ENCODE measurements at regions not wholly inside any gene's neighbourhood (a gene's known extent, or its start where the extent isn't known, plus 50 kb on each side); places are given as distances from the start of the nearest gene placed in this dataset.

DNA sequence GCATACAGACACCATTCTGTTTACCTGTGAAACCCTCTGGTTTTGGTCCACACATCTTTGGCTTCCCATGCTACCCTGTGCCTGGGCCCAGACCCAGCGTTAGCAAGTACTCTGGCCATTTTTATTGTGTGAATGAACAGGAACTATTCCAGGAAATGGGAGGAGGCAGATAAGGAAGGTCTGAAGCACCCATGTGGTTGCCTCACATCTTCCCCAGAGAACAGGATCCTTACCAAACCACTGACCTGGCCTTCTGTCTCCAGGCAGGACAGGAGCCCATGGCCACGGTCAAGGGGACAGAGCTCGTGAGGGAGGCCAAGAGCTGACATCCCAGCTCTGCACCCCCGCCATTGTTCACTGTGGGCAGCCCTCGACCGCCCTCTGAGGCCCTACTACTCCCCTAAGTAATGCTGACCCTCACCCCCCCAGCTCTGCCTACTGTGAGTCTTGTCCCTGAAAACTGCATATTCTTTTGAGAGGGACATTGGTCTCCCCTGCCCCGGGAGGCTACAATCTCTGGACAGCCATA lies 97.7 kb upstream of the TP53I11 start:
- intact Hi-C loops (cut with micrococcal nuclease; ENCODE audit: unreplicated experiment) = no loop called here
- DNase-seq (ENCODE audit: low spot score) (no peak), ATAC-seq (no peak), FAIRE-seq (no peak)
- in situ Hi-C loops (cut with HindIII; ENCODE audit: extremely low pct_ligation_motif_present, low pct_unique_long_range_greater_than_20kb) = no loop called here
- H2AFZ ChIP-seq (ENCODE audit: low read length) = no peak overlapping the region
- H3K9ac ChIP-seq (ENCODE audit: insufficient read depth, low read depth, low read length) = no peak overlapping the region
- no peaks in the 10 kb centered on the region for H3K36me3 ChIP-seq (replicated peaks in 1 of 2; ENCODE audit: control insufficient read depth in 1 of 2, insufficient read depth in 2 of 2, low read length in 2 of 2)
- 4% methylated on average over 5 of the region's 7 CpGs for WGBS (ENCODE audit: low lambda C conversion rate)
- H3K79me2 ChIP-seq (ENCODE audit: insufficient read depth, low read length) = no peaks in the 10 kb centered on the region
- no peaks in the 10 kb centered on the region for H3K4me1 ChIP-seq (ENCODE audit: insufficient read depth, low read length)
- H4K20me1 ChIP-seq (ENCODE audit: insufficient read depth, low read length) = no peaks in the 10 kb centered on the region
- H3K27ac ChIP-seq (ENCODE audit: extremely low read length, insufficient read depth, low read length) = no peak overlapping the region
- no peaks in the 10 kb centered on the region for H3K9me3 ChIP-seq (ENCODE audit: low read length)
- ChIA-PET CTCF (ENCODE audit: low intra/inter-chr PET ratio, low total read pairs) (no interaction called here), POLR2A (no interaction called here)
- H3K4me3 ChIP-seq (replicated peaks in 1 of 3; ENCODE audit: insufficient read depth in 1 of 3, low read depth in 2 of 3, low read length in 3 of 3) = no peak overlapping the region
- no TSS peak for BruUV-seq (replicated peaks)
- TF ChIP-seq CHD4 (IDR thresholded peaks at IDR 0.05; ENCODE audit: borderline replicate concordance, low read length) (no peak), SKI (IDR thresholded peaks at IDR 0.05; ENCODE audit: partially characterized antibody) (no peak), GPN1 (CRISPR knock-in tag; IDR thresholded peaks at IDR 0.05; ENCODE audit: borderline replicate concordance) (no peak), TEAD2 (CRISPR knock-in tag; IDR thresholded peaks at IDR 0.05) (no peak), GLI4 (CRISPR knock-in tag; IDR thresholded peaks at IDR 0.05; ENCODE audit: borderline replicate concordance) (no peak), SNAI1 (CRISPR knock-in tag; IDR thresholded peaks at IDR 0.05; ENCODE audit: borderline replicate concordance) (no peak), SATB2 (CRISPR knock-in tag; IDR thresholded peaks at IDR 0.05) (no peak), TBP (CRISPR knock-in tag; IDR thresholded peaks at IDR 0.05) (no peak), ERF (CRISPR knock-in tag; IDR thresholded peaks at IDR 0.05) (no peak), ZNF446 (CRISPR knock-in tag; IDR thresholded peaks at IDR 0.05) (no peak), ZNF746 (CRISPR knock-in tag; IDR thresholded peaks at IDR 0.05) (no peak), KLF13 (CRISPR knock-in tag; IDR thresholded peaks at IDR 0.05) (no peak), RFX5 (IDR thresholded peaks at IDR 0.05; ENCODE audit: low read depth, low read length) (no peak), ZNF7 (CRISPR knock-in tag; IDR thresholded peaks at IDR 0.05) (no peak)
- TF ChIP-seq, protein P1, sequence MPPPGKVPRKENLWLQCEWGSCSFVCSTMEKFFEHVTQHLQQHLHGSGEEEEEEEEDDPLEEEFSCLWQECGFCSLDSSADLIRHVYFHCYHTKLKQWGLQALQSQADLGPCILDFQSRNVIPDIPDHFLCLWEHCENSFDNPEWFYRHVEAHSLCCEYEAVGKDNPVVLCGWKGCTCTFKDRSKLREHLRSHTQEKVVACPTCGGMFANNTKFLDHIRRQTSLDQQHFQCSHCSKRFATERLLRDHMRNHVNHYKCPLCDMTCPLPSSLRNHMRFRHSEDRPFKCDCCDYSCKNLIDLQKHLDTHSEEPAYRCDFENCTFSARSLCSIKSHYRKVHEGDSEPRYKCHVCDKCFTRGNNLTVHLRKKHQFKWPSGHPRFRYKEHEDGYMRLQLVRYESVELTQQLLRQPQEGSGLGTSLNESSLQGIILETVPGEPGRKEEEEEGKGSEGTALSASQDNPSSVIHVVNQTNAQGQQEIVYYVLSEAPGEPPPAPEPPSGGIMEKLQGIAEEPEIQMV (CRISPR knock-in tag; IDR thresholded peaks at IDR 0.05; ENCODE audit: low read depth) = no peak
- peaks cover 3 to 25% of the 10 kb centered on the region in 2 experiments; a peak in 4 of 5 replicates for H3K27me3 ChIP-seq (ENCODE audit: control insufficient read depth in 1 of 2, insufficient read depth in 2 of 2, low read length in 2 of 2)
- H3K4me2 ChIP-seq (ENCODE audit: low read depth, low read length) = no peak overlapping the region
